ENCODE measurements at regions not wholly inside any gene's neighbourhood (a gene's known extent, or its start where the extent isn't known, plus 50 kb on each side); places are given as distances from the start of the nearest gene placed in this dataset.

GRCh38 chr1:90346349-90346748, 351.4 kb downstream of the ZNF326 start:
- TF ChIP-seq, protein P1, sequence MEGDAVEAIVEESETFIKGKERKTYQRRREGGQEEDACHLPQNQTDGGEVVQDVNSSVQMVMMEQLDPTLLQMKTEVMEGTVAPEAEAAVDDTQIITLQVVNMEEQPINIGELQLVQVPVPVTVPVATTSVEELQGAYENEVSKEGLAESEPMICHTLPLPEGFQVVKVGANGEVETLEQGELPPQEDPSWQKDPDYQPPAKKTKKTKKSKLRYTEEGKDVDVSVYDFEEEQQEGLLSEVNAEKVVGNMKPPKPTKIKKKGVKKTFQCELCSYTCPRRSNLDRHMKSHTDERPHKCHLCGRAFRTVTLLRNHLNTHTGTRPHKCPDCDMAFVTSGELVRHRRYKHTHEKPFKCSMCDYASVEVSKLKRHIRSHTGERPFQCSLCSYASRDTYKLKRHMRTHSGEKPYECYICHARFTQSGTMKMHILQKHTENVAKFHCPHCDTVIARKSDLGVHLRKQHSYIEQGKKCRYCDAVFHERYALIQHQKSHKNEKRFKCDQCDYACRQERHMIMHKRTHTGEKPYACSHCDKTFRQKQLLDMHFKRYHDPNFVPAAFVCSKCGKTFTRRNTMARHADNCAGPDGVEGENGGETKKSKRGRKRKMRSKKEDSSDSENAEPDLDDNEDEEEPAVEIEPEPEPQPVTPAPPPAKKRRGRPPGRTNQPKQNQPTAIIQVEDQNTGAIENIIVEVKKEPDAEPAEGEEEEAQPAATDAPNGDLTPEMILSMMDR (IDR thresholded peaks at IDR 0.05; ENCODE audit: low read depth, low read length, missing control alignments), result no peak
- in situ Hi-C loops (cut with HindIII; ENCODE audit: low sequenced_read_pairs), result no loop called here
- no peak overlapping the region for H3K4me3 ChIP-seq (ENCODE audit: low read depth, low read length)
- DNase-seq (ENCODE audit: low read depth), result no peak

DNA sequence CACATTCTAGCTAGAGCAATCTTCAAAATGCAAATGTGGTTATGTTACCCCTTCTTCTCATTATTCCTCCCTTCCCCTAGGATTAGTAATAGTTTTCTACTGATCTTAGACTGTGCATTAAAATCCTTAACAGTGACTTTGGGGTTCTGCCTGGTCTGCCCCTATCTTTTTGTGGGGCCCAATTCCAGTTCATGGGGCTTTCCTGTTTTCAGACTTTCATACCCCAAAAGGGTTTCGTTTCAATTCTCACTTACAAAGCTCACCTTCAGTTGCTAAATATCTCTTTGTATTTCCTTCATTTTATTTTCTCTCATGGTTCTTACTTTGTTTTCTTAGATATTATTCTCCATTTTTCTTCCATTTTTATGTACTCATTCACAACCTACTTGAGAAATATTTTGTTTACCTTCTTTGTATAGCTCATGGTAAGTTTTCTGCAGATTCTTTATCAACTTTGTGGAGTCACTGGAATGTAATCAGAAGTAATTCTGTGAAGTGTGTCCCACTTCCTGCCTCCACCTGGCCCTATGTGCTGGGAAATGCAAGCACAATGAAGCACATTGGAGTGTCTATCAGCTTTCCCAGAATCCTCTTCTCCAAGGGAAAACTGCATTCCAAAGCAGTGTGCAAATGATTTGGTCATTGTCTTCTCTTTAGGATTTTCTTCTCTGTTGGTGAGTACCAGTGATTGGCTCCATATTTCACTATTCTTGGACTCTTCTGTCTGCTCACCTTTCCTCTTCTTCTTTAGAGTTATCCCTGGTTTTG, 350.2 kb downstream of the ZNF326 start:
- TF ChIP-seq, protein P1 (IDR thresholded peaks at IDR 0.05; ENCODE audit: low read depth, low read length, missing control alignments), result no peak
- H3K4me3 ChIP-seq (ENCODE audit: low read depth, low read length), result no peak overlapping the region
- no peak for DNase-seq (ENCODE audit: low read depth)
- in situ Hi-C loops (cut with HindIII; ENCODE audit: low sequenced_read_pairs), result no loop called here

DNA sequence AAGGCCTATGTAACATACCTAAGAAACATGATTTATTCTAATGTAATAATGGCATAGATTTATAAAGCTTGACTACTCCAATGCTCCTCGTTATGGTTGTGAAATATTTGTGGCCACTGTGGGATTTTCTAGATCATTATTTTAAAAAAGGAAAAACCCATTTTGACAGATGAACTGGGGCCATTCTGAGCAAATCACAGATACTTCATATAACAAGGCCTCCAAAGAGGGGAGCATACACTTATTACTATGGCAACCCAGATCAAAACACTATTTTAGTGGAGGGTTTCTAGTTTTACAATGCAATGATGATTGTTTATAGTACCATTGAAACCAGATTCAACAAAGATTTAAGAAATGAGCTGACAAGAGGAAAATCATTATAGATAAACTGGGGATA, 346.6 kb downstream of the ZNF326 start:
- no peak for DNase-seq (ENCODE audit: low read depth)
- in situ Hi-C loops (cut with HindIII; ENCODE audit: low sequenced_read_pairs), result no loop called here
- no peak overlapping the region for H3K4me3 ChIP-seq (ENCODE audit: low read depth, low read length)
- TF ChIP-seq, protein P1 (IDR thresholded peaks at IDR 0.05; ENCODE audit: low read depth, low read length, missing control alignments), result no peak

DNA sequence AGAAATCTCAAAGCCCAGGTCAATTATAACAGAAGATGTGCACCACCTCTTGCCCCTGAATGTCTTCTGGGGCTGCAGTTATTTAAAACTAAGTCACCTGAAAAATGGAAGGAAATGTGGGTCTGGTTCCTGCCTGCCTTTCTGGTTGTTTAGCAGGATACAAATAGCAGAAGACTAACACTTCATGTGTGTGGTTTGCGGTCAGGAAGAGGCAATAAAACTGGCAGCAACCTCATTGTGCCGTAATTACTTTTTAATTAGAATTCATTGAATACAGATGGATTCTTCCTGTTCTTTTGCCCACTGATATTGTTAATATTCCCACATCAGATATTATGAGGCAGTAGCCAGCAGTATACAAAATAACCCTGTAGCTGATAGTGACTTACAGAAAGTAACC, 345.7 kb downstream of the ZNF326 start:
- no peak overlapping the region for H3K4me3 ChIP-seq (ENCODE audit: low read depth, low read length)
- DNase-seq (ENCODE audit: low read depth), result no peak
- TF ChIP-seq, protein P1 (IDR thresholded peaks at IDR 0.05; ENCODE audit: low read depth, low read length, missing control alignments), result no peak
- in situ Hi-C loops (cut with HindIII; ENCODE audit: low sequenced_read_pairs), result no loop called here

- in situ Hi-C loops (cut with HindIII; ENCODE audit: low sequenced_read_pairs), result no loop called here
These were observed 344.9 kb downstream of the ZNF326 start for GRCh38 chr1:90339811-90340210.

GRCh38 chr1:90336552-90337324, 341.8 kb downstream of the ZNF326 start:
- TF ChIP-seq, protein P1 (IDR thresholded peaks at IDR 0.05; ENCODE audit: low read depth, low read length, missing control alignments), result no peak
- in situ Hi-C loops (cut with HindIII; ENCODE audit: low sequenced_read_pairs), result no loop called here
- no peak overlapping the region for H3K4me3 ChIP-seq (ENCODE audit: low read depth, low read length)
- DNase-seq (ENCODE audit: low read depth), result no peak

More at GRCh38 chr1:90339811-90340210, 344.9 kb downstream of the ZNF326 start:
- H3K4me3 ChIP-seq (ENCODE audit: low read depth, low read length), result no peak overlapping the region
- no peak for DNase-seq (ENCODE audit: low read depth)
- TF ChIP-seq, protein P1 (IDR thresholded peaks at IDR 0.05; ENCODE audit: low read depth, low read length, missing control alignments), result no peak

Measured in astrocyte of the cerebellum (primary cell).